Adrenal gland (tissue), 5 donors: ENCODE measurements at regions not wholly inside any gene's neighbourhood (a gene's known extent, or its start where the extent isn't known, plus 50 kb on each side); places are given as distances from the start of the nearest gene placed in this dataset.

Source experiments
- CTCF ChIP-seq, 6 experiments: fragments of 450-650 bp in 4 of 6; fragments of 200-600 bp in 2 of 6; sonication (generic) in 1 of 6; IDR thresholded peaks; 1 replicate in 5 of 6; 2 replicates in 1 of 6; pipeline versions ENCODE4 v1.5.1 to v1.8.0; 2016 to 2021; ENCODE audit warnings: antibody characterized with exemption in 6 of 6, mild to moderate bottlenecking in 2 of 6, moderate library complexity in 1 of 6
- POLR2A ChIP-seq, 2 donors: fragments of 450-650 bp; IDR thresholded peaks; one replicate each; pipeline ENCODE4 v1.6.1; 2017; ENCODE audit warnings: antibody characterized with exemption in 2 of 2, mild to moderate bottlenecking in 2 of 2, moderate library complexity in 1 of 2
- donor health status: DM: no; HTN: no; CAD: no.

GRCh38 chr4:27304751-27305150 lies 444.1 kb downstream of the STIM2 start:
- TF ChIP-seq CTCF (IDR thresholded peaks at IDR 0.05) (no peak), POLR2A (IDR thresholded peaks at IDR 0.05) (no peak)
